ENCODE measurements at regions not wholly inside any gene's neighbourhood (a gene's known extent, or its start where the extent isn't known, plus 50 kb on each side); places are given as distances from the start of the nearest gene placed in this dataset.

- TF ChIP-seq CTCF (IDR thresholded peaks at IDR 0.05 in 4 of 5, conservative IDR thresholded peaks at IDR 0.05 in 1 of 5) (no peak), POLR2A (IDR thresholded peaks at IDR 0.05) (no peak)
These were observed 635.1 kb upstream of the KLF12 start for GRCh38 chr13:74769333-74769732.

Data from gastrocnemius medialis (tissue), 4 donors.